MCF 10A (cell line): ENCODE measurements at regions not wholly inside any gene's neighbourhood (a gene's known extent, or its start where the extent isn't known, plus 50 kb on each side); places are given as distances from the start of the nearest gene placed in this dataset.

Experiments
- BruUV-seq: library from RNA; stranded (reverse); fragments of 400-500 nt; replicated peaks from 2 replicates; lab custom pipeline; 2021; lab: Mats Ljungman, UMichigan
- CTCF ChIA-PET: fragments of 300-600 bp; sonication (Branson Sonifier 250); formaldehyde crosslinking; extraction: SDS; loops from one replicate; lab custom pipeline; 2021; ENCODE audit warnings: antibody characterized with exemption, inconsistent platforms; lab: Yijun Ruan, JAX
- POLR2A ChIA-PET: fragments of 300-600, 350-650 bp; sonication (Branson Sonifier 250); formaldehyde crosslinking; extraction: SDS; loops from one replicate; lab custom pipeline; 2020; ENCODE audit warnings: antibody characterized with exemption, inconsistent platforms; lab: Yijun Ruan, JAX
- DNase-seq: peaks from one replicate; pipeline ENCODE4 v3.0.0-alpha.2; 2018; ENCODE audit not compliant: unreplicated experiment
- H3K27ac Mint-ChIP-seq: one replicate; pipeline ENCODE4 v1.8.0; 2022; ENCODE audit warnings: mild to moderate bottlenecking, low read depth, mixed read lengths; ENCODE audit not compliant: unreplicated experiment
- H3K27me3 Mint-ChIP-seq: one replicate; pipeline ENCODE4 v1.8.0; 2022; ENCODE audit warnings: mixed read lengths; ENCODE audit not compliant: insufficient read depth, unreplicated experiment
- H3K36me3 Mint-ChIP-seq: one replicate; pipeline ENCODE4 v1.8.0; 2022; ENCODE audit warnings: mild to moderate bottlenecking, moderate library complexity, mixed read lengths; ENCODE audit not compliant: insufficient read depth, unreplicated experiment
- H3K4me1 Mint-ChIP-seq: one replicate; pipeline ENCODE4 v1.8.0; 2022; ENCODE audit warnings: mixed read lengths; ENCODE audit not compliant: insufficient read depth, unreplicated experiment
- H3K4me3 Mint-ChIP-seq: one replicate; pipeline ENCODE4 v1.8.0; 2022; ENCODE audit warnings: mild to moderate bottlenecking, moderate library complexity, mixed read lengths; ENCODE audit not compliant: unreplicated experiment
- H3K9me3 Mint-ChIP-seq: one replicate; pipeline ENCODE4 v1.8.0; 2022; ENCODE audit warnings: mixed read lengths; ENCODE audit not compliant: unreplicated experiment
- CTCF ChIP-seq: fragments of 200-600 bp; IDR thresholded peaks from one replicate; pipeline ENCODE4 v1.8.0; 2022; ENCODE audit warnings: antibody characterized with exemption, mild to moderate bottlenecking; ENCODE audit not compliant: unreplicated experiment
- intact Hi-C: fragments of 100-400 bp; cut with micrococcal nuclease; formaldehyde crosslinking; loops from 2 replicates; pipeline ENCODE4 v1.14.1; 2022

GRCh38 chr5:67373518-67373917 lies 176.9 kb upstream of the CD180 start:
- no TSS peak for BruUV-seq
- no peaks in the 10 kb centered on the region for H3K27me3 Mint-ChIP-seq
- no peak for DNase-seq
- H3K27ac Mint-ChIP-seq = no peak overlapping the region
- no peak overlapping the region for H3K4me3 Mint-ChIP-seq
- intact Hi-C loops = no loop called here
- no peaks in the 10 kb centered on the region for H3K36me3 Mint-ChIP-seq
- ChIA-PET POLR2A (interaction anchor here (0.7 kb wide), 1 partner anchor 35 kb away, joined by 3 read pairs; no protein-coding TSS in a partner anchor), CTCF (interaction anchor here (0.6 kb wide), 1 partner anchor 14 kb away, joined by 3 read pairs; no protein-coding TSS in a partner anchor)
- H3K9me3 Mint-ChIP-seq = peaks cover 8% of the 10 kb centered on the region
- H3K4me1 Mint-ChIP-seq = no peaks in the 10 kb centered on the region
- no peak for TF ChIP-seq CTCF

- intact Hi-C loops = no loop called here
Observed at GRCh38 chr5:67372887-67373286, 176.3 kb upstream of the CD180 start.

GRCh38 chr5:67371924-67372323 lies 175.3 kb upstream of the CD180 start:
- H3K9me3 Mint-ChIP-seq = peaks cover 7% of the 10 kb centered on the region
- no peak for TF ChIP-seq CTCF
- ChIA-PET CTCF (no interaction called here), POLR2A (no interaction called here)
- no peaks in the 10 kb centered on the region for H3K27me3 Mint-ChIP-seq
- no peak for DNase-seq
- H3K4me3 Mint-ChIP-seq = no peak overlapping the region
- intact Hi-C loops = no loop called here
- no peaks in the 10 kb centered on the region for H3K4me1 Mint-ChIP-seq
- no TSS peak for BruUV-seq
- no peaks in the 10 kb centered on the region for H3K36me3 Mint-ChIP-seq
- H3K27ac Mint-ChIP-seq = no peak overlapping the region

More at GRCh38 chr5:67372887-67373286, 176.3 kb upstream of the CD180 start:
- no peak overlapping the region for H3K27ac Mint-ChIP-seq
- H3K27me3 Mint-ChIP-seq = no peaks in the 10 kb centered on the region
- H3K36me3 Mint-ChIP-seq = no peaks in the 10 kb centered on the region
- ChIA-PET POLR2A (interaction anchor here (0.7 kb wide), 1 partner anchor 35 kb away, joined by 3 read pairs; no protein-coding TSS in a partner anchor), CTCF (interaction anchor here (0.6 kb wide), 1 partner anchor 14 kb away, joined by 3 read pairs; no protein-coding TSS in a partner anchor)
- no peak overlapping the region for H3K4me3 Mint-ChIP-seq
- peaks cover 8% of the 10 kb centered on the region for H3K9me3 Mint-ChIP-seq
- no TSS peak for BruUV-seq
- no peaks in the 10 kb centered on the region for H3K4me1 Mint-ChIP-seq
- DNase-seq = no peak
- no peak for TF ChIP-seq CTCF

GRCh38 chr5:67366691-67367395 lies 170.2 kb upstream of the CD180 start:
- intact Hi-C loops = no loop called here
- ChIA-PET CTCF (no interaction called here), POLR2A (no interaction called here)
- no peak for DNase-seq
- TF ChIP-seq CTCF = no peak
- peaks cover 7% of the 10 kb centered on the region for H3K9me3 Mint-ChIP-seq
- no peaks in the 10 kb centered on the region for H3K27me3 Mint-ChIP-seq
- no peak overlapping the region for H3K4me3 Mint-ChIP-seq
- no TSS peak for BruUV-seq
- no peaks in the 10 kb centered on the region for H3K36me3 Mint-ChIP-seq
- no peak overlapping the region for H3K27ac Mint-ChIP-seq
- peaks cover 17% of the 10 kb centered on the region for H3K4me1 Mint-ChIP-seq
